Ovary (tissue), 7 donors: ENCODE measurements at regions not wholly inside any gene's neighbourhood (a gene's known extent, or its start where the extent isn't known, plus 50 kb on each side); places are given as distances from the start of the nearest gene placed in this dataset.

Experiments used
- DNase-seq, 5 donors: peaks; one replicate each; pipeline ENCODE4 v3.0.0-alpha.2; 2019 to 2020
- H3K27ac ChIP-seq, 2 donors: fragments of 200-600 bp; one replicate each; pipeline versions ENCODE4 v1.5.1 to v1.8.0; 2019 to 2022
- H3K27me3 ChIP-seq: fragments of 200-600 bp; one replicate; pipeline ENCODE4 v1.8.0; 2022
- H3K36me3 ChIP-seq: fragments of 200-600 bp; sonication (generic); one replicate; pipeline ENCODE4 v1.5.1; 2019
- H3K4me1 ChIP-seq: one replicate; pipeline ENCODE4 v1.8.1; 2013; ENCODE audit warnings: mild to moderate bottlenecking, moderate library complexity; ENCODE audit not compliant: insufficient read depth
- H3K4me3 ChIP-seq: fragments of 200-600 bp; sonication (generic); one replicate; pipeline ENCODE4 v1.5.1; 2017
- H3K9me3 ChIP-seq, 2 donors: fragments of 200-600 bp in 1 of 2; sonication (generic) in 1 of 2; one replicate each; pipeline versions ENCODE4 v1.5.1 to v1.8.1; 2013 to 2019; ENCODE audit warnings: mild to moderate bottlenecking in 1 of 2, moderate library complexity in 1 of 2
- EP300 ChIP-seq: sonication (generic); formaldehyde crosslinking; IDR thresholded peaks from one replicate; pipeline ENCODE4 v1.6.1; 2017; ENCODE audit warnings: antibody characterized with exemption
- POLR2A ChIP-seq: fragments of 450-650 bp; IDR thresholded peaks from one replicate; pipeline ENCODE4 v1.6.1; 2017; ENCODE audit warnings: antibody characterized with exemption, mild to moderate bottlenecking, moderate library complexity
- WGBS, 3 donors: extraction: QIAGEN DNeasy Blood & Tissue Kit in 1 of 3; methylation state at CpG; one replicate each; pipeline versions ENCODE4 v1.1.5 to v1.1.7; 2013 to 2017; 5-methylcytosine and 5-hydroxymethylcytosine counted together
- intact Hi-C, 4 donors: fragments of 100-400 bp; cut with DNase I; formaldehyde crosslinking; loops; one replicate each; pipeline versions ENCODE4 v1.11.0 to v1.15.1; 2022 to 2023
- TF ChIP-seq, protein P1 (sequence below), 3 donors: fragments of 450-650 bp in 2 of 3; fragments of 200-600 bp in 1 of 3; IDR thresholded peaks; one replicate each; pipeline versions ENCODE4 v1.5.1 to v1.8.0; 2016 to 2022; ENCODE audit warnings: antibody characterized with exemption in 3 of 3, mild to moderate bottlenecking in 1 of 3
- donor health status: DM: no; HTN: no; CAD: no; lungs with moderate emphysema.
- donor health status: DM: no; HTN: no; CAD: no.
- donor health status: Bipolar disorder and iron deficiency.
- donor health status: DM: no; HTN: no; CAD: no.
- donor health status: DM: yes; HTN: yes; CAD: no.

DNA sequence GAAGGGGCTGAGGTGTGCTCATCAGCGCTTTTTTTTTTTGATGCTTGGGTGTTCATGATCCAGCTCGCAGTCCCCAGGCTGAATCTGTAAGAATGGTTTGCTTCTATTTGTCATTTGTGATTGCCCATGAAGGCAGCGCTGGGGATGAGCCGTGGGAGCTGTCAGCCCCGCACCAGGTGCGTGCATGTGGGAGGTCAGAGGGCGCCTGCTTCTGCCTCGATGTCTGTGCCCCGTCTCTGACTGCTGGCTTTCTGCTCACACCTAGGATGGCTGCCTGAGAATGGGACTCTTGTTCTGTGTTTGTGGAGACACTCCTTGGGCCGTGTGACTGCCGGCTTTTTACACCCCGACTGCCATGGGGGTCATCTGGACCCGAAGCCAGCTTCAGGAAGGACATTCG is 141.2 kb upstream of the RTL1 start:
- no peak overlapping the region for H3K27ac ChIP-seq
- TF ChIP-seq, protein P1, sequence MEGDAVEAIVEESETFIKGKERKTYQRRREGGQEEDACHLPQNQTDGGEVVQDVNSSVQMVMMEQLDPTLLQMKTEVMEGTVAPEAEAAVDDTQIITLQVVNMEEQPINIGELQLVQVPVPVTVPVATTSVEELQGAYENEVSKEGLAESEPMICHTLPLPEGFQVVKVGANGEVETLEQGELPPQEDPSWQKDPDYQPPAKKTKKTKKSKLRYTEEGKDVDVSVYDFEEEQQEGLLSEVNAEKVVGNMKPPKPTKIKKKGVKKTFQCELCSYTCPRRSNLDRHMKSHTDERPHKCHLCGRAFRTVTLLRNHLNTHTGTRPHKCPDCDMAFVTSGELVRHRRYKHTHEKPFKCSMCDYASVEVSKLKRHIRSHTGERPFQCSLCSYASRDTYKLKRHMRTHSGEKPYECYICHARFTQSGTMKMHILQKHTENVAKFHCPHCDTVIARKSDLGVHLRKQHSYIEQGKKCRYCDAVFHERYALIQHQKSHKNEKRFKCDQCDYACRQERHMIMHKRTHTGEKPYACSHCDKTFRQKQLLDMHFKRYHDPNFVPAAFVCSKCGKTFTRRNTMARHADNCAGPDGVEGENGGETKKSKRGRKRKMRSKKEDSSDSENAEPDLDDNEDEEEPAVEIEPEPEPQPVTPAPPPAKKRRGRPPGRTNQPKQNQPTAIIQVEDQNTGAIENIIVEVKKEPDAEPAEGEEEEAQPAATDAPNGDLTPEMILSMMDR (IDR thresholded peaks at IDR 0.05), result no peak
- TF ChIP-seq EP300, result no peak
- no peak for TF ChIP-seq POLR2A
- no peaks in the 10 kb centered on the region for H3K9me3 ChIP-seq
- no peak for DNase-seq
- intact Hi-C loops, result no loop called here
- H3K4me1 ChIP-seq, result no peaks in the 10 kb centered on the region
- H3K27me3 ChIP-seq, result no peaks in the 10 kb centered on the region
- H3K4me3 ChIP-seq, result no peak overlapping the region
- 68 to 73% (median 72%) methylated on average over 14 of the region's 14 CpGs for WGBS, 3 donors
- H3K36me3 ChIP-seq, result no peaks in the 10 kb centered on the region

DNA sequence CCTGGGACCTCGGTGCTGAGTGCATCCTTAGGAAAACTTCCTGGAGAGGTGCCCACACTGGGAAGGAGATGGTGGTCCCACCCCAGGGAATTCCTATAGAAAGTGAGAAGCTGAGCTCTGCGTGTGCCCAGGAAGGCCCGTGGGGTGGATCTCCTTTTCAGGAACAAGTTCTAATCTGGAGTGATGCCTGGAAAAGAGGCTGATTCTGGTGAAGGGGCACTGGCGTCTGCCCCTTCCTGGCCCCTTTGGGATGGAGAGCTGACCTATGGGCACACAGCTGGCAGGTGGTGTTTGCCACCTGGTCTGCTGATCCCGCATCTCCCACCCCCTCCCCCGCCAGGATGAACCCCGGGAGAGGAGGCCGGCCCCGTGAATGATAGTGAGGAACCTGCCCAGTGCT is 142.0 kb upstream of the RTL1 start:
- intact Hi-C loops, result no loop called here
- Histone ChIP-seq H3K27ac (no peak overlapping the region), H3K4me1 (no peaks in the 10 kb centered on the region), H3K4me3 (no peak overlapping the region), H3K36me3 (no peaks in the 10 kb centered on the region), H3K27me3 (no peaks in the 10 kb centered on the region), H3K9me3 (no peaks in the 10 kb centered on the region)
- TF ChIP-seq, protein P1 (IDR thresholded peaks at IDR 0.05), result no peak
- no peak for TF ChIP-seq POLR2A
- WGBS, 3 donors, result 80 to 83% (median 82%) methylated on average over 9 of the region's 9 CpGs
- DNase-seq, result no peak

DNA sequence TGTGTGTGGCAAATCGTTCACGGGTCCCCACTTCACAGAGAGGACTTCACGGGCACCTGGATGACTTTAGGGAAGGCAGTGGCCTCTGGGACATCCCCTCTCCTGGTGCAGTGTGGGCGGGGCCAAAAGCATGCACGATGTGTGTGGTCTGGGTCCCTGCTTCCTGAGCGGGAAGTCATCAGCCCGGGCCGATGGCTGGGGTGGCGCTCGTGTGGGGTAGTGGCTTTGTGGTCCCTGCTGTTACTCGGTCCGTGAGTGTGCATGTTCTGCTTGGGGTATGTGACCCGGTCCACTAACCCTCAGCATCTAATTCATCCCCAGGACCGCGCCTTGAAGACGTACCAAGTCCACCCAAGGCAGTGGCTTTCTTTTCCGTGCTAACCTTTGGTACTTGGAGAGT is 142.5 kb upstream of the RTL1 start:
- intact Hi-C loops, result no loop called here
- no peaks in the 10 kb centered on the region for H3K4me1 ChIP-seq
- WGBS, 3 donors, result 90 to 94% (median 93%) methylated on average over 17 of the region's 17 CpGs
- no peak for DNase-seq
- no peaks in the 10 kb centered on the region for H3K9me3 ChIP-seq
- no peaks in the 10 kb centered on the region for H3K36me3 ChIP-seq
- no peak overlapping the region for H3K27ac ChIP-seq
- no peaks in the 10 kb centered on the region for H3K27me3 ChIP-seq
- TF ChIP-seq POLR2A (no peak), EP300 (no peak)
- TF ChIP-seq, protein P1 (IDR thresholded peaks at IDR 0.05), result no peak
- no peak overlapping the region for H3K4me3 ChIP-seq

DNA sequence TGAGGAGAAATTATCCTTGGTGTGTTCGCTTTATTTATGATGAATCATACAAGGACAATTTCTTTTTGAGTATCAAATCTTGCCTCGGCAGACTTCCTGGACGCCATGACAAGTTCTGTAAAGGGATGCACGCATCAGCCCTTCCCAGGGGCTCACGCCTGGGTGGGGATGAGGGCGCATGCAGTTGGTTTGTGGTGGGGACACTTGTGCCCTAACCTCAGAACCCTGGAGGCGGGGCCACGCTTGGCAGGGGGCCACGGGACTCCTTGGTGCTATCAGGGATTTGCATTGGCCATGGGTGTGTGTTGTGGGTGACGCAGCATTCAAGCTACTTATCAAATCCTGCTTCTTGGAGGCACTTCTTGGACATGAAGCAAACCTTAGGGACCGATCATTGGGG is 143.8 kb upstream of the RTL1 start:
- 82 to 92% (median 85%) methylated on average over 11 of the region's 11 CpGs for WGBS, 3 donors
- Histone ChIP-seq H3K27me3 (no peaks in the 10 kb centered on the region), H3K36me3 (no peaks in the 10 kb centered on the region), H3K9me3 (no peaks in the 10 kb centered on the region), H3K4me1 (no peaks in the 10 kb centered on the region), H3K4me3 (no peak overlapping the region), H3K27ac (no peak overlapping the region)
- DNase-seq, result no peak
- TF ChIP-seq POLR2A (no peak), EP300 (no peak)
- TF ChIP-seq, protein P1 (IDR thresholded peaks at IDR 0.05), result no peak
- intact Hi-C loops, result no loop called here

DNA sequence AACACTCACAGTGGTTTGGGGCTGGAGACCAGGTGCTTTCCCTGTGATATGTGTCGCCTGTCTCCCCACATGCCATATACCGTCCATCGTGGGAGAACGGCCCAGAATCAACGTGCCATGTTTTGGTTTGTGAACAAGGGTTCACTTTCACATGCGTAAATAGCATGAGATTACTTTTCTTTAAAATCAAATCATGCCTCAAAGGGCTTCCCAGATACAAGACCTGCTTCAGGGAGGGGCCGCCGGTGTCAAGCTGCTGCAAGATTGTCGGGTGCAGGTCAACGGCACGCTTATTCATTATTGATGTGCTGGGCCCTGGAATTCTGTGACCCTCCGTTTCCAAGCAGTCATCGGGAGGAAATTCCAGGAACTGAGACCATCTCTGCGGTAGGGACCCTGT is 145.2 kb upstream of the RTL1 start:
- DNase-seq, result no peak
- no peaks in the 10 kb centered on the region for H3K36me3 ChIP-seq
- H3K27ac ChIP-seq, result no peak overlapping the region
- no peaks in the 10 kb centered on the region for H3K4me1 ChIP-seq
- WGBS, 3 donors, result 89 to 90% (median 90%) methylated on average over 14 of the region's 14 CpGs
- no peak overlapping the region for H3K4me3 ChIP-seq
- no peak for TF ChIP-seq POLR2A
- TF ChIP-seq EP300, result no peak
- TF ChIP-seq, protein P1 (IDR thresholded peaks at IDR 0.05), result no peak
- H3K27me3 ChIP-seq, result no peaks in the 10 kb centered on the region
- intact Hi-C loops, result no loop called here
- H3K9me3 ChIP-seq, result no peaks in the 10 kb centered on the region
